Activated CD4-positive, alpha-beta T cell treated with anti-CD3 and anti-CD28 coated beads for 36 hours (primary cell): ENCODE measurements at regions not wholly inside any gene's neighbourhood (a gene's known extent, or its start where the extent isn't known, plus 50 kb on each side); places are given as distances from the start of the nearest gene placed in this dataset.

Experiments used
- ATAC-seq: fragments of 200-7000 bp; cut with Tn5 transposase; one replicate; pipeline ENCODE4 v1.10.0; 2021; ENCODE audit warnings: mild to moderate bottlenecking, moderate library complexity
- CTCF ChIA-PET: fragments of 350-600 bp; sonication (Branson Sonifier 250); formaldehyde crosslinking; loops from one replicate; lab custom pipeline; 2021; ENCODE audit warnings: antibody characterized with exemption; lab: Charles Lee
- POLR2A ChIA-PET: fragments of 350-600 bp; sonication (Branson Sonifier 250); formaldehyde crosslinking; loops from one replicate; lab custom pipeline; 2021; ENCODE audit warnings: antibody characterized with exemption, inconsistent platforms; lab: Charles Lee
- DNase-seq: peaks from one replicate; pipeline ENCODE4 v3.0.0-alpha.2; 2020
- H3K27ac Mint-ChIP-seq: one replicate; pipeline ENCODE4 v1.8.0; 2021; ENCODE audit warnings: mixed read lengths
- H3K27me3 Mint-ChIP-seq: one replicate; pipeline ENCODE4 v1.8.0; 2021; ENCODE audit warnings: mixed read lengths
- H3K36me3 Mint-ChIP-seq: one replicate; pipeline ENCODE4 v1.8.0; 2021; ENCODE audit warnings: low read depth, mixed read lengths
- H3K4me1 Mint-ChIP-seq: one replicate; pipeline ENCODE4 v1.8.0; 2021; ENCODE audit warnings: mixed read lengths
- H3K4me3 Mint-ChIP-seq: one replicate; pipeline ENCODE4 v1.8.0; 2021; ENCODE audit warnings: mild to moderate bottlenecking, moderate library complexity, mixed read lengths
- H3K9me3 Mint-ChIP-seq: one replicate; pipeline ENCODE4 v1.8.0; 2021; ENCODE audit warnings: low read depth, mixed read lengths
- intact Hi-C, 2 experiments: fragments of 100-400 bp; cut with DNase I in 1 of 2; cut with micrococcal nuclease in 1 of 2; formaldehyde crosslinking; loops; one replicate each; pipeline versions ENCODE4 v1.14.2 to v1.15.1; 2022 to 2024; cut with DNase I, micrococcal nuclease

DNA sequence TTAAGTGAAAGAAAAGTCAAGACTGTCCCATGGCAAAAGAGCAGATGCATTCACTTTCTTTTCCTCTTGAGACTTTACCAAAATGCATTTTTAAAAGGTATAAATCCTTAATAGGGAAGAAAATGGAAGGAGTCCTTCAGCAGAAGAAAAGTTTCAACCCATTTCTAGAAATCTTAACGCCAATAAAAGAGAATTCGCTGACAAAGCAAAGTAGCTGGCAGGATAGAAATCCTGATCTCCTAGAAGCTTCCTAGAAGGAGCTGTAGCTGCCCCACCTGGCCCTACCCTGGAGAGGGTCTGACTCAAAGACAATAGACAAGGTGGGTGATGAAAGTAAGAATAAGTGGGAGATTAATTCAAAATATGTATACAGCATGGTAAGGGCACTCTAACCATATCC is 144.9 kb upstream of the PKDCC start:
- DNase-seq (no peak), ATAC-seq (no peak)
- POLR2A ChIA-PET, result no interaction called here
- Mint-ChIP-seq H3K9me3 (no peaks in the 10 kb centered on the region), H3K4me3 (no peak overlapping the region), H3K27ac (no peak overlapping the region), H3K36me3 (no peaks in the 10 kb centered on the region), H3K4me1 (no peaks in the 10 kb centered on the region), H3K27me3 (peaks cover 9% of the 10 kb centered on the region)
- intact Hi-C loops, result no loop called here
- CTCF ChIA-PET, result no interaction called here

GRCh38 chr2:41903474-41904135 is 144.2 kb upstream of the PKDCC start:
- ChIA-PET CTCF (interaction anchor here (0.6 kb wide), 2 partner anchors 35 to 143 kb away, joined by 3 read pairs; no protein-coding TSS in a partner anchor), POLR2A (no interaction called here)
- intact Hi-C loops, result no loop called here
- no peak for DNase-seq
- no peak for ATAC-seq
- no peaks in the 10 kb centered on the region for H3K36me3 Mint-ChIP-seq
- H3K27ac Mint-ChIP-seq, result no peak overlapping the region
- H3K9me3 Mint-ChIP-seq, result no peaks in the 10 kb centered on the region
- H3K4me3 Mint-ChIP-seq, result no peak overlapping the region
- no peaks in the 10 kb centered on the region for H3K4me1 Mint-ChIP-seq
- peaks cover 9% of the 10 kb centered on the region for H3K27me3 Mint-ChIP-seq

DNA sequence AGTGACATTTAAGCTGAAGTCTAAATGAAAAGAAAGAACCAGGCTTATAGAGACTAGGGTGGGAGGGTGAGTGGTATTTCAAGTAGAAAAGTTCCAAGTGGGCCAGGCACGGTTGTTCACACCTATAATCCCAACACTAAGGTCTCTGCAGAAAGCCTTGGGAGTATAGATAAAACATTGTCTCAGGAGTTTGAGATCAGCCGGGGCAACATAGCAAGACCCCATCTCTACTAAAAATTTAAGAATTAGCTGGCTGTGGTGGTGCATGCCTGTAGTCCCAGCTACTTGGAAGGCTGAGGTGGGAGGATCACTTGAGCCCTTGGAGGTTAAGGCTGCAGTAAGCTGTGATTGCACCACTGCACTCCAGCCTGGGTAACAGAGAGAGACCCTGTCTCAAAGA is 143.4 kb upstream of the PKDCC start:
- DNase-seq, result no peak
- Mint-ChIP-seq H3K4me1 (no peaks in the 10 kb centered on the region), H3K36me3 (no peaks in the 10 kb centered on the region), H3K27ac (no peak overlapping the region), H3K27me3 (peaks cover 11% of the 10 kb centered on the region), H3K4me3 (no peak overlapping the region), H3K9me3 (no peaks in the 10 kb centered on the region)
- POLR2A ChIA-PET, result no interaction called here
- CTCF ChIA-PET, result interaction anchor here (0.7 kb wide), 1 partner anchor 183 kb away, joined by 3 read pairs; no protein-coding TSS in a partner anchor
- ATAC-seq, result no peak
- intact Hi-C loops, result no loop called here

- Mint-ChIP-seq H3K27me3 (peaks cover 15% of the 10 kb centered on the region), H3K27ac (no peak overlapping the region), H3K9me3 (no peaks in the 10 kb centered on the region), H3K36me3 (no peaks in the 10 kb centered on the region), H3K4me3 (no peak overlapping the region), H3K4me1 (no peaks in the 10 kb centered on the region)
- intact Hi-C loops, result no loop called here
- ChIA-PET CTCF (interaction anchor here (0.6 kb wide), 2 partner anchors 55 to 181 kb away, joined by 3 to 5 read pairs; no protein-coding TSS in a partner anchor), POLR2A (no interaction called here)
- no peak for ATAC-seq
- DNase-seq, result no peak
Measured at GRCh38 chr2:41905597-41906337, 142.1 kb upstream of the PKDCC start.

- no peak for DNase-seq
- ChIA-PET POLR2A (no interaction called here), CTCF (interaction anchor here (0.6 kb wide), 1 partner anchor 55 kb away, joined by 5 read pairs; no protein-coding TSS in a partner anchor)
- intact Hi-C loops, result no loop called here
- no peak for ATAC-seq
- H3K36me3 Mint-ChIP-seq, result no peaks in the 10 kb centered on the region
- H3K4me3 Mint-ChIP-seq, result no peak overlapping the region
- H3K9me3 Mint-ChIP-seq, result no peaks in the 10 kb centered on the region
- peaks cover 15% of the 10 kb centered on the region for H3K27me3 Mint-ChIP-seq
- no peaks in the 10 kb centered on the region for H3K4me1 Mint-ChIP-seq
- H3K27ac Mint-ChIP-seq, result no peak overlapping the region
Measured at GRCh38 chr2:41906338-41906725, 141.5 kb upstream of the PKDCC start.

DNA sequence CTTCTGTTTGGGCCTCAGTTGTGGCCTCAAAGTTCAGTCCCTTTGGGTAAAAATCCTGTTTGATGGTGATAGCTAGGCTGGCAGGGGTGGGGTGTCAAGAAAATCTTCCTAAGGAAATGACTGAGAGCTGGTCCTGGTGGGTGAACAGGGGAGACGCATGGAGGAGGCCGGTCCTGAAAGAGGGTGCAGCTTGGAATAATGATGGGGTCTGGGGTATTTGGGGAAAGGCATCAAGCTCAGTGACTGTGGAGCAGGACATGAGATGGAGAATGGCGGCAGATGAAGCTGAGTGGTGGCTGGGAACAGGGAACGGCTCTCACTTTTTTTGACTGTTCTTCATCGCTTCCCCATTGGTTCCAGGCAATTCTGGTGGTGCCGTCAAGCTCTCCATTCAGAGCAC is 140.7 kb upstream of the PKDCC start:
- H3K27me3 Mint-ChIP-seq, result peaks cover 15% of the 10 kb centered on the region
- CTCF ChIA-PET, result no interaction called here
- no peak overlapping the region for H3K4me3 Mint-ChIP-seq
- no peak overlapping the region for H3K27ac Mint-ChIP-seq
- no peaks in the 10 kb centered on the region for H3K9me3 Mint-ChIP-seq
- no peak for DNase-seq
- H3K4me1 Mint-ChIP-seq, result no peaks in the 10 kb centered on the region
- no peak for ATAC-seq
- no peaks in the 10 kb centered on the region for H3K36me3 Mint-ChIP-seq
- POLR2A ChIA-PET, result no interaction called here
- intact Hi-C loops, result no loop called here

- POLR2A ChIA-PET, result no interaction called here
- intact Hi-C loops, result no loop called here
- ATAC-seq, result no peak
- CTCF ChIA-PET, result no interaction called here
- Mint-ChIP-seq H3K27me3 (peaks cover 15% of the 10 kb centered on the region), H3K9me3 (no peaks in the 10 kb centered on the region), H3K4me1 (no peaks in the 10 kb centered on the region), H3K4me3 (no peak overlapping the region), H3K36me3 (no peaks in the 10 kb centered on the region), H3K27ac (no peak overlapping the region)
- no peak for DNase-seq
Measured at GRCh38 chr2:41907771-41908207, 140.0 kb upstream of the PKDCC start.

- H3K36me3 Mint-ChIP-seq, result no peaks in the 10 kb centered on the region
- H3K27me3 Mint-ChIP-seq, result peaks cover 13% of the 10 kb centered on the region
- DNase-seq (no peak), ATAC-seq (no peak)
- H3K9me3 Mint-ChIP-seq, result no peaks in the 10 kb centered on the region
- no peak overlapping the region for H3K27ac Mint-ChIP-seq
- no peak overlapping the region for H3K4me3 Mint-ChIP-seq
- intact Hi-C loops, result no loop called here
- ChIA-PET CTCF (no interaction called here), POLR2A (no interaction called here)
- H3K4me1 Mint-ChIP-seq, result no peaks in the 10 kb centered on the region
Measured at GRCh38 chr2:41908349-41908748, 139.5 kb upstream of the PKDCC start.

GRCh38 chr2:41909584-41909983 is 138.2 kb upstream of the PKDCC start:
- Mint-ChIP-seq H3K4me3 (no peak overlapping the region), H3K27ac (no peak overlapping the region), H3K4me1 (no peaks in the 10 kb centered on the region), H3K9me3 (no peaks in the 10 kb centered on the region), H3K27me3 (peaks cover 15% of the 10 kb centered on the region), H3K36me3 (no peaks in the 10 kb centered on the region)
- CTCF ChIA-PET, result no interaction called here
- DNase-seq (no peak), ATAC-seq (no peak)
- intact Hi-C loops, result no loop called here
- POLR2A ChIA-PET, result no interaction called here

- ChIA-PET CTCF (no interaction called here), POLR2A (no interaction called here)
- H3K36me3 Mint-ChIP-seq, result no peaks in the 10 kb centered on the region
- H3K4me3 Mint-ChIP-seq, result no peak overlapping the region
- H3K4me1 Mint-ChIP-seq, result no peaks in the 10 kb centered on the region
- peak; percentile 23 for ATAC-seq
- H3K9me3 Mint-ChIP-seq, result no peaks in the 10 kb centered on the region
- intact Hi-C loops, result no loop called here
- no peak overlapping the region for H3K27ac Mint-ChIP-seq
- no peak for DNase-seq
- peaks cover 15% of the 10 kb centered on the region for H3K27me3 Mint-ChIP-seq
Measured at GRCh38 chr2:41910126-41910525, 137.7 kb upstream of the PKDCC start.

- no peaks in the 10 kb centered on the region for H3K36me3 Mint-ChIP-seq
- ChIA-PET CTCF (no interaction called here), POLR2A (no interaction called here)
- no peaks in the 10 kb centered on the region for H3K9me3 Mint-ChIP-seq
- ATAC-seq (no peak), DNase-seq (no peak)
- no peak overlapping the region for H3K27ac Mint-ChIP-seq
- peaks cover 12% of the 10 kb centered on the region for H3K27me3 Mint-ChIP-seq
- H3K4me3 Mint-ChIP-seq, result no peak overlapping the region
- intact Hi-C loops, result no loop called here
- H3K4me1 Mint-ChIP-seq, result no peaks in the 10 kb centered on the region
Measured at GRCh38 chr2:41911033-41911432, 136.8 kb upstream of the PKDCC start.

GRCh38 chr2:41912337-41912736 is 135.5 kb upstream of the PKDCC start:
- ChIA-PET POLR2A (no interaction called here), CTCF (no interaction called here)
- DNase-seq (no peak), ATAC-seq (no peak)
- Mint-ChIP-seq H3K4me3 (no peak overlapping the region), H3K27ac (no peak overlapping the region), H3K4me1 (no peaks in the 10 kb centered on the region), H3K27me3 (peaks cover 8% of the 10 kb centered on the region), H3K36me3 (no peaks in the 10 kb centered on the region), H3K9me3 (no peaks in the 10 kb centered on the region)
- intact Hi-C loops, result no loop called here
